Breast epithelium (tissue), 3 donors: ENCODE measurements at regions not wholly inside any gene's neighbourhood (a gene's known extent, or its start where the extent isn't known, plus 50 kb on each side); places are given as distances from the start of the nearest gene placed in this dataset.

Experiments
- CTCF ChIP-seq, 3 donors: fragments of 450-650 bp; IDR thresholded peaks; one replicate each; pipeline ENCODE4 v1.5.1; 2016 to 2017; ENCODE audit warnings: antibody characterized with exemption in 3 of 3, mild to moderate bottlenecking in 3 of 3, moderate library complexity in 3 of 3
- POLR2A ChIP-seq: fragments of 450-650 bp; IDR thresholded peaks from one replicate; pipeline ENCODE4 v1.6.1; 2016; ENCODE audit warnings: antibody characterized with exemption, mild to moderate bottlenecking, moderate library complexity

- TF ChIP-seq CTCF (IDR thresholded peaks at IDR 0.05) (no peak), POLR2A (no peak)
Measured at GRCh38 chr12:20262119-20262518, 106.2 kb upstream of the PDE3A start.
